OCI-LY3 (cell line): ENCODE measurements at regions not wholly inside any gene's neighbourhood (a gene's known extent, or its start where the extent isn't known, plus 50 kb on each side); places are given as distances from the start of the nearest gene placed in this dataset.
A peak's percentile ranks its signal among the peaks of the same experiment; 100 is the strongest.
"Not testable (repeated sequence)": the region's sequence is repeated elsewhere in the genome, so short reads cannot be mapped to it uniquely, and the experiment has no call there.

Experiments
- H2AFZ ChIP-seq: fragments of 200-600, 300-600 bp; shearing (Covaris generic); 2 replicates; pipeline ENCODE4 v1.6.0; 2014; ENCODE audit warnings: antibody characterized with exemption, low read depth, low read length
- H3K27ac ChIP-seq: fragments of 200-600, 300-600 bp; sonication (generic); 2 replicates; pipeline ENCODE4 v1.5.1; 2014; ENCODE audit warnings: mild to moderate bottlenecking, low read length, moderate library complexity, mixed read lengths
- H3K27me3 ChIP-seq: fragments of 200-600, 300-600 bp; sonication (generic); 2 replicates; pipeline ENCODE4 v1.6.1; 2014; ENCODE audit warnings: low read depth, low read length, mixed read lengths
- H3K36me3 ChIP-seq: fragments of 200-600, 300-600 bp; sonication (generic); replicated peaks from 2 replicates; pipeline ENCODE3; 2014; ENCODE audit warnings: low read depth, low read length, mixed read lengths
- H3K4me1 ChIP-seq: fragments of 300-600, 200-600 bp; sonication (generic); 2 replicates; pipeline ENCODE4 v1.6.1; 2014; ENCODE audit warnings: low read length, mixed read lengths
- H3K4me2 ChIP-seq: fragments of 200-600, 300-600 bp; sonication (generic); 2 replicates; pipeline ENCODE4 v1.6.1; 2014; ENCODE audit warnings: low read length, mixed read lengths
- H3K4me3 ChIP-seq: fragments of 300-600, 200-600 bp; sonication (generic); 2 replicates; pipeline ENCODE4 v1.5.1; 2014; ENCODE audit warnings: antibody characterized with exemption, mild to moderate bottlenecking, low read length, moderate library complexity
- H3K79me2 ChIP-seq: fragments of 300-600, 200-600 bp; shearing (Covaris generic); 2 replicates; pipeline ENCODE4 v1.6.1; 2014; ENCODE audit warnings: mild to moderate bottlenecking, low read length, mixed read lengths
- H3K9ac ChIP-seq: fragments of 300-600, 200-600 bp; shearing (Covaris generic); 2 replicates; pipeline ENCODE4 v1.6.0; 2014; ENCODE audit warnings: mild to moderate bottlenecking, low read length, moderate library complexity
- H3K9me3 ChIP-seq: fragments of 200-600, 300-600 bp; shearing (Covaris generic); 2 replicates; pipeline ENCODE4 v1.6.1; 2014; ENCODE audit warnings: low read length, mixed read lengths; ENCODE audit not compliant: insufficient read depth
- H4K20me1 ChIP-seq: fragments of 200-600, 300-600 bp; sonication (generic); 2 replicates; pipeline ENCODE4 v1.6.1; 2016; ENCODE audit warnings: low read length, mixed read lengths; ENCODE audit not compliant: insufficient read depth
- EZH2phosphoT487 ChIP-seq: fragments of 200-600 bp; shearing (Covaris generic); IDR thresholded peaks from 2 replicates; pipeline ENCODE4 v1.6.1; 2018; ENCODE audit warnings: antibody characterized with exemption, mixed run types, low read depth
- TF ChIP-seq, protein P1 (sequence below): fragments of 200-600, 300-600 bp; sonication (generic); IDR thresholded peaks from 2 replicates; pipeline ENCODE4 v1.5.1; 2014; ENCODE audit warnings: antibody characterized with exemption, low read length, low read depth

DNA sequence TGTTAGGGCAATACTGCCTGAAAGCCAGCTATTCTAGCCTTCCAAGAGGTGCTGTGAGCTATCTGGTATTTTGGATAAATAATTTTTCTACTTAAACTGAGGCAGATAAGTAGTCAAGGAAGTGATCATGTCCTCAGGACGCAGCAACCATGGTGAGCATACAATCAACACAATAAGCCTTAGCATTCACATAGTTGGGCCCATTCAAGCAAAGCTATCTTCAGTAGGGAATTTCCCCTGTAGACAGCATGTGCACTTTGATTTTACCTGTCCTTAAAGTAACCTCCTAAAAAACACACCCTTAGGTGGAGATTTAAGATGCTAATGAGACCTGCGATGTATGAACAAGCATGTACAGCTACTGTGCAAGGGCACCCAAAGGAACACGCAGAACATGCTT is 76.2 kb upstream of the HCN1 start:
- Histone ChIP-seq H3K36me3 (no peaks in the 10 kb centered on the region), H3K4me2 (peak overlapping the region; percentile 24; the same call in 1 of the 2 replicates), H4K20me1 (no peaks in the 10 kb centered on the region)

DNA sequence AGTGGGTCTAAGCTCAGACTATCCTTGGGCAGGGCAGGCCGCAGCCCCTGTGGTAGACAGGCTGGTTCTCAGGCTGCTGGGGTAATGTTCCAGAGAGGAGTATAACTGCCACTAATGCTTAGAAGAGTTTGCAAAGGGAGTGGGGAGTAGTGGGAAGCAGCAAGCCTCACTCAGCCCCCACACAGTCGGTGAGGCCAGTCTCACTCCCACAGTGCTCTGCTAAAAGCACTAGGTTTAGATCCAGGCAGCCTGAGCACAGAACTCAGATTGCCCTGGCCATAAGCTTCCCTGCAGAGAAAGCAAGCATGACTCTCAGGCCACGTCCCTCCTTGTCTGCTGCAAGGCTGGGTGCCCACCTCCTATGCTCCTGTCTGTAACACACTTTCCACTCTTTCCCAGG is 69.4 kb upstream of the HCN1 start:
- H3K27me3 ChIP-seq: no peaks in the 10 kb centered on the region
- no peaks in the 10 kb centered on the region for H3K36me3 ChIP-seq

More for the DNA sequence above, 76.2 kb upstream of the HCN1 start:
- Histone ChIP-seq H3K4me3 (no peak overlapping the region), H3K27ac (no peak overlapping the region), H3K27me3 (no peaks in the 10 kb centered on the region), H3K9ac (no peak overlapping the region), H3K9me3 (no peaks in the 10 kb centered on the region), H2AFZ (no peak overlapping the region), H3K4me1 (peaks cover 9% of the 10 kb centered on the region), H3K79me2 (no peaks in the 10 kb centered on the region)
- TF ChIP-seq EZH2phosphoT487: no peak
- TF ChIP-seq, protein P1, sequence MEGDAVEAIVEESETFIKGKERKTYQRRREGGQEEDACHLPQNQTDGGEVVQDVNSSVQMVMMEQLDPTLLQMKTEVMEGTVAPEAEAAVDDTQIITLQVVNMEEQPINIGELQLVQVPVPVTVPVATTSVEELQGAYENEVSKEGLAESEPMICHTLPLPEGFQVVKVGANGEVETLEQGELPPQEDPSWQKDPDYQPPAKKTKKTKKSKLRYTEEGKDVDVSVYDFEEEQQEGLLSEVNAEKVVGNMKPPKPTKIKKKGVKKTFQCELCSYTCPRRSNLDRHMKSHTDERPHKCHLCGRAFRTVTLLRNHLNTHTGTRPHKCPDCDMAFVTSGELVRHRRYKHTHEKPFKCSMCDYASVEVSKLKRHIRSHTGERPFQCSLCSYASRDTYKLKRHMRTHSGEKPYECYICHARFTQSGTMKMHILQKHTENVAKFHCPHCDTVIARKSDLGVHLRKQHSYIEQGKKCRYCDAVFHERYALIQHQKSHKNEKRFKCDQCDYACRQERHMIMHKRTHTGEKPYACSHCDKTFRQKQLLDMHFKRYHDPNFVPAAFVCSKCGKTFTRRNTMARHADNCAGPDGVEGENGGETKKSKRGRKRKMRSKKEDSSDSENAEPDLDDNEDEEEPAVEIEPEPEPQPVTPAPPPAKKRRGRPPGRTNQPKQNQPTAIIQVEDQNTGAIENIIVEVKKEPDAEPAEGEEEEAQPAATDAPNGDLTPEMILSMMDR: no peak

DNA sequence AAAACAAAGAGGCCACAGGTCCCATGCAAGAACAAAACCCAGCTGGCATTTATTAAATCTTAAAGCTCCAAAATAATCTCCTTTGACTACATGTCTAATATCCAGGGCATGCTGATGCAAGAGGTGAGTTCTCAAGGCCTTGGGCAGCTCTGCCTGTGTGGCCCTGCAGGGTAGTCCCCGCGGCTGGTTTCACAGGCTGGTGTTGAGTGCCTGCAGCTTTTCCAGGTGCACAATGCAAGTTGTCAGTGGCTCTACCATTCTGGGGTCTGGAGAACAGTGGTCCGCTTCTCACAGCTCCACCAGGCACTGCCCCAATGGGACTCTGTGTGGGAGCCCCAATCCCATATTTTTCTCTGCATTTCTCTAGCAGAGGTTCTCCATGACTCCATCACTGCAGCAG is 54.4 kb upstream of the HCN1 start:
- no peak for TF ChIP-seq EZH2phosphoT487
- TF ChIP-seq, protein P1: no peak
- no peak overlapping the region for H3K9ac ChIP-seq
- H3K79me2 ChIP-seq: no peaks in the 10 kb centered on the region
- no peaks in the 10 kb centered on the region for H3K9me3 ChIP-seq
- H3K4me1 ChIP-seq: no peaks in the 10 kb centered on the region
- H4K20me1 ChIP-seq: no peaks in the 10 kb centered on the region
- H3K27ac ChIP-seq: no peak overlapping the region
- H3K27me3 ChIP-seq: no peaks in the 10 kb centered on the region
- H3K4me3 ChIP-seq: no peak overlapping the region
- no peaks in the 10 kb centered on the region for H3K36me3 ChIP-seq
- no peak overlapping the region for H2AFZ ChIP-seq
- H3K4me2 ChIP-seq: no peak overlapping the region

More for the DNA sequence above, 69.4 kb upstream of the HCN1 start:
- no peaks in the 10 kb centered on the region for H3K79me2 ChIP-seq
- H3K4me3 ChIP-seq: no peak overlapping the region
- H4K20me1 ChIP-seq: no peaks in the 10 kb centered on the region
- no peaks in the 10 kb centered on the region for H3K9me3 ChIP-seq
- H3K9ac ChIP-seq: no peak overlapping the region
- H2AFZ ChIP-seq: no peak overlapping the region
- no peaks in the 10 kb centered on the region for H3K4me1 ChIP-seq
- TF ChIP-seq EZH2phosphoT487: no peak
- TF ChIP-seq, protein P1: no peak
- no peak overlapping the region for H3K27ac ChIP-seq
- H3K4me2 ChIP-seq: no peak overlapping the region

DNA sequence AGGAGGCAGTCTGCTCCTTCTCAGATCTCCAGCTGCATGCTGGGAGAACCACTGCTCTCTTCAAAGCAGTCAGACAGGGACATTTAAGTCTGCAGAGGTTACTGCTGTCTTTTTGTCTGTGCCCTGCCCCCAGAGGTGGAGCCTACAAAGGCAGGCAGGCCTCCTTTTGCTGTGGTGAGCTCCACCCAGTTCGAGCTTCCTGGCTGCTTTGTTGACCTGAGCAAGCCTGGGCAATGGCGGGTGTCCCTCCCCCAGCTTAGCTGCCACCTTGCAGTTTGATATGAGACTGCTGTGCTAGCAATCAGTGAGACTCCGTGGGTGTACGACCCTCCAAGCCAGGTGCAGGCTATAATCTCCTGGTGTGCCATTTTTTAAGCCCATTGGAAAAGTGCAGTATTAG is 52.3 kb upstream of the HCN1 start:
- H3K27me3 ChIP-seq, H3K79me2 ChIP-seq, H2AFZ ChIP-seq, H3K36me3 ChIP-seq, H3K4me1 ChIP-seq, H3K27ac ChIP-seq, H4K20me1 ChIP-seq, H3K9ac ChIP-seq, H3K4me3 ChIP-seq, H3K9me3 ChIP-seq, H3K4me2 ChIP-seq: not testable (repeated sequence)
